ENCODE measurements at regions not wholly inside any gene's neighbourhood (a gene's known extent, or its start where the extent isn't known, plus 50 kb on each side); places are given as distances from the start of the nearest gene placed in this dataset.

GRCh38 chr2:16615687-16616615 is 49.7 kb downstream of the CYRIA start:
- no peak for DNase-seq (ENCODE audit: low read depth in 2 of 2)

- DNase-seq (ENCODE audit: low read depth in 2 of 2) = no peak
Observed at GRCh38 chr2:16615246-16615645, 50.4 kb downstream of the CYRIA start.

- no peak for DNase-seq (ENCODE audit: low read depth in 2 of 2)
Observed at GRCh38 chr2:16614314-16614860, 51.2 kb downstream of the CYRIA start.

DNA sequence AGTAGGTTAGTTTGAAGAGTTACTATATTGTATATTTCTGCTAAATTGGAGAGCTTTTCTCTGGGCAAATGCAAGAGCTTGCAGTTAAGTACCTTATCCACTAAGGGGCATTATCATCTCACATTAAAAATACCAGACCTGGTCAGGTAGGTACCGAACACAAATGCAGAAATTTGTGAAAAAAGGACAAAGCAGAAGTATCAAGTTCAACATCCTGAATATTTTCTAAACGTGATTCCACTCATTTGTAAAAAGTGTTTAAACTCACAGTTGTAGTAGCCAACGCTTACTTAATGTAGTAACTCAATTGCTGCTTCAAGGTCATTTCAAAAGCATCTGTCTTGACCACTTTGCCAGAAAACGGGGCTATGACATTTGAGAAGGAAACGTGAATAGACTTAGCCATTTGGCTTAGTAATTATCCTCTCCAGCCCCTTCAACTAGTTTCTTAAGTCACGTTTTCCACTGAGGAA is 52.1 kb downstream of the CYRIA start:
- no peak for DNase-seq (ENCODE audit: low read depth in 2 of 2)

DNA sequence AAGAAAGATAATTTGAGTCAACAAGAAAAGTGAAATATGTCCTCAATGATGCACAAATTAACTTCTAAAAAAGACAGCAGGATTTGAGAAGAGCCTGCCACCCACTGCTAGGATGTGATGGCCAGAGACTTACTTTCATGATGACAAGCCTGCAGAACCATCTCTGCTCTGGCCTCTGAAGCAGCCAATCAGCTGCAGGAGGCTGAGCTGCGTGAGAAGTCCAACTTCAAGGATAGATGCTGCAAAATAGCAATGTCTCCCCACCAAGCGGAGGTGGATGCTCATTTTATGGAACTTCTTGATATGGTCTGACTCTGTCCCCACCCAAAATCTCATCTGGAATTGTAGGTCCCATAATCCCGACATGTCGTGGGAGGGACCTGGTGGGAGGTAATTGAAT is 53.1 kb downstream of the CYRIA start:
- DNase-seq (ENCODE audit: low read depth in 2 of 2) = no peak

DNA sequence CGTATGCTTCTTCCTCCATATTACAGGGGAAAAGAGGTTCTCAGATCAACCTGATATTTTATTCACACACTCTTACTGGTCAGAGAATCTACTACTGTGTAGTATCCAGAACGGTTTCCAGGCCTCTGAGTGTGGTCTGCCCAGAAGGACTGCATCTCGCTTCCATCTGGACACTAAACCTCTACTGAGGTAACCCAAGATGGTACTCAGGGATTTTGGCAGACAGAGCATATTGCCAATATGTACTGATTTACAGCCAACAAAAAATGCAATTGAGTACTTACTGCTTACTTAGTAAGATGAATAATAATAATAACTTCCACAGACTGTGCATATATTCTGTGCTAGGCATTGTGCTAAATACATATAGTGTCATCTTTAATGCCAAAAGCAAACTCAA is 55.8 kb downstream of the CYRIA start:
- no peak for DNase-seq (ENCODE audit: low read depth in 2 of 2)

DNA sequence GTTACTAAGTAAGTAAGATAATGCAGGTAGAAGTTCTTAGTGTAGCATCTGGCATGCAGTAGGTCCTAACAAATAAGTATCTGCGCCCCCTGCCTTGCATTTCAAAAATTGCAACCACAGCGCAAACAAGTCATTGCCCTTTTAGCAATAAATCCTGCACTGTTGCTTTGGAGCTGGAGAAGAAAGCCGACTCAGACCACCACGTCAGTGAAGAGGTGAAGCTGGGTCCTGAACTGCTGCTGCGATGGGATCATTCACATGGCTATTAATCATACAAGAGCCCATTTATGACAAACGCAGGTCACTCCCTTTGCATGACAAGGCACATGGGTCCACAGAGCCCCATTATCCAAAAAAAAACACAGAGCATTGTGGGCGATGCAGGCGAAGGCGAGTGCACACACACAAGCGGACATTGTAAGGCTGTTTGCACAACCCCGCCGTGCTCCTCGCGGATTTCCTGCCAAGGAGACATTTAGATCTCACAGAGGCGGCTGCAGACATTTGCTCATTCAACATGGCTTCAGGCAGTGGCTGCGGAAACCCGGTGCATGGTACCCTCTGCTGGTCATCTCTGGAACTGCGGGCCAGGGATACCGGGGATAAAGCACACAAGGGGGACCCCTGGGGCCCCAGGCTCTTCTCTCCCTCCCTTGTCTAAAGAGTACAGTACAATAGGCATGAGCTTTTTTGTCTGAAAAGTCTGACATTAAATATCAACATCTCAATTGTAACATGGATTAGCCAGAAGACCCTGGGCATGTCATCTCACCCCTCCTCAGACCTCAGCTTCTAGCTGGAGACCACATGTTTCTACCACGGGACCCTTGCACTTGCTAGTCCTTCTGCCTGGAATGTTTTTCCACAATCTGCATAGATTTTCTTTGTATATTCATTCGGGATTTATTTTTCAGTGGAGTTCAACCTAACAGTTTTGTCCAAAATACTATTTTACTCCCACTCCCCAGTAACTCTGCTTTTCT is 56.7 kb downstream of the CYRIA start:
- DNase-seq (ENCODE audit: low read depth in 2 of 2) = peak; percentile 67 to 69

DNA sequence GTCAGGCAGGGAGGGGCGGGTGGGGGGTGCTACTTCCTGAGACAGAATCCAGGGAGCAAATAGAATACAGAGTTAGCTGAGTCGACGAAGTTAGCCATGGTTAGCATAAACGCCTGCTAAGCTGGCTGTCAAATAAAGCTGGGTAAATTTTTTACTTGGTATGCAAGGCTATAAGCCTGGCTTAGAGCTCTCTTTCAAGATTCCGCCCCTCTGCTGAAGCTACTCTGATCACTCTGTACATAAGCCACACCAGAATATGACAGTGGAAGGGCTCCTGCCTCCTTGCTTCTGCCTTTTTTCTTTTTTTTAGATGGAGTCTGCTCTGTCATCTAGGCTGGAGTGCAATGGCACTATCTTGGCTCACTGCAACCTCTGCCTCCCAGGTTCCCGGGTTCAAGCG is 58.3 kb downstream of the CYRIA start:
- no peak for DNase-seq (ENCODE audit: low read depth in 2 of 2)

DNA sequence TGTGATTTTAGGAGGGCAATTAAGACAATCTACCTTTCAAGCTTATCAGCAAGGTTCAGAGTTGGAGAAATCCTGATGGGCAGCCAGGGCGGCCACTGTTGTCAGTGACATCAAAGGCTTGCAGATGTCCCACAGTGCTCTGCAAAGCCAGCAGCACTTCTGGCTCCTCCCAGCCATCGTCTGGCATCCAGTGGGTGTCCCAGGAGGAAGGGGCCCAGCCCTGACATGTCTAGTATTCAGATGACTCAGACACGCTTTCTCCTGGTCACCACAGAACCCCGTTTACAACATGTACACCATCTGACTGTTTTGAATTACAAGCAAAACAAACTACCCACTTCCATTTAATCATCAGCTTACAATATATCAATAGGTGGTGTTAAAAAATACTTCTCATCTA is 61.4 kb downstream of the CYRIA start:
- no peak for DNase-seq (ENCODE audit: low read depth in 2 of 2)

- DNase-seq (ENCODE audit: low read depth in 2 of 2) = no peak
Observed at GRCh38 chr2:16591370-16591933, 74.2 kb downstream of the CYRIA start.

DNA sequence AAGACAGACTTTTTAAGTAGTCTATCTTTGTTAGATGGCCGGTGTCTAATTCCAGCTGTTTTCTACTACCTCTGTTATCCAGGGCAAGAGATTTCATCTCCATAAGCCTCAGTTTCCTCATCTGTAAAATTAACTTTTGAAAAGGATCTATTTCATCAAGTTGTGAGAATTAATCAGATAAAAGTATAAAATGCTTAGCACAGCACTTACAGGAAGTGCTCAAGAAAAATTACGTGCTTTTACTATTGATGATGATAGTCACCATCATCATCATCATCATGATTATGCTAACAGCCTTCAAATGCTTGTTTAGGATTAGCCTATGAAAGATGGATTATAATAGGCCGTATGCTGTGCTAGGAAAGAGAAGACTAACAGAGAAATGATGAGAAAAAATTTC is 76.2 kb downstream of the CYRIA start:
- DNase-seq (ENCODE audit: low read depth in 2 of 2) = no peak

- no peak for DNase-seq (ENCODE audit: low read depth in 2 of 2)
Observed at GRCh38 chr2:16588565-16588964, 77.1 kb downstream of the CYRIA start.

- no peak for DNase-seq (ENCODE audit: low read depth in 2 of 2)
Observed at GRCh38 chr2:16587601-16588000, 78.0 kb downstream of the CYRIA start.

DNA sequence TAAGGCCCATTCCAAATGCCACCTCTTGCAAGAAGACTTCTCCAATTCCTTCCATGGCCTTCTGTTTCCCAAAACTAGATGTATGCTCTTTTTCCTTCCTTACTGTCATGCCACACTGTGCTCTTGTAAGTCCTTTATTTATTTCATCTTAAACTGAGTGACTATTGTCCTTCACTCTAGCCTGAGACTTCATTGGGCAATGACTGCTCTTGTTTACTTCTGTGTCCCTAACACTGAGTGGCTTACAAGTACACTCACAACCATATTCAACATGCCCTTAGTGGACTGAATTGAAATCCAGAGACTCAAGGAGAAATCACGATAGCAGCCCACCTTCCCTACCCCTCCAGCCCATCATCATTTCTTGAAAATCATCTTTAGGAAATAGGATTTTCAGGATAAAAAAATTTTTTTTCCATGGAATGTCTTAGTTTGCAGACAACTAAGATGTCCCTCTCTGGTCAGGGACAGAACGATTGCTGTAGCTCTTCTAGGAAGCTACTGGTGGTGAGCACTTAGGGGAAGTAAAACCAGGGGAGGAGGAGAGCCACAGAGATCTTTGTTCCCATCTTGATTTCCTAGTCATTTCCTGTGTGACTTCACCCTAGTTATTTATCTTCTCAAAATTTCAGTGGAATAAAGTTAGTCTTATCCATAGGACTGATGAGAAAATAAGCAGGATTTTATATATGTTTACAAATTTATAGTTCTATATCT is 80.7 kb downstream of the CYRIA start:
- DNase-seq (ENCODE audit: low read depth in 2 of 2) = no peak

GRCh38 chr2:16584084-16584483 is 81.5 kb downstream of the CYRIA start:
- no peak for DNase-seq (ENCODE audit: low read depth in 2 of 2)

DNA sequence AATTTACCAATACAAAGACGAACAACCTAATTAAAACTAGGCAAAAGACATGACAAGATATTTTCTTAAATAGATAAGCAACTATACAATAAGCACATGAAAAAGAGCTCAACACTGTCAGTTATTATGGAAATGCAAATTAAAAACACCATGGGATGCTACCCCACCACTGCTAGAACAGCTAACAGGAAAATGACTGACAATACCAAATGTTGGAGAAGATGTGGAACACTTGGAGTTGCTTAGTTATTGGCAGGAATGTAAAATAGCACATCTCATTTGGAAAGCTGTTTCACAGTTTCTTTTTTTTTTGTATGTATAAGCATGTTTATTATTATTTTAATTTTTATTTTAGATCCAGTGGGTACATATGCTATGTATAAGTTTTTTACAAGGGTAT is 84.4 kb downstream of the CYRIA start:
- DNase-seq (ENCODE audit: low read depth in 2 of 2) = no peak

DNA sequence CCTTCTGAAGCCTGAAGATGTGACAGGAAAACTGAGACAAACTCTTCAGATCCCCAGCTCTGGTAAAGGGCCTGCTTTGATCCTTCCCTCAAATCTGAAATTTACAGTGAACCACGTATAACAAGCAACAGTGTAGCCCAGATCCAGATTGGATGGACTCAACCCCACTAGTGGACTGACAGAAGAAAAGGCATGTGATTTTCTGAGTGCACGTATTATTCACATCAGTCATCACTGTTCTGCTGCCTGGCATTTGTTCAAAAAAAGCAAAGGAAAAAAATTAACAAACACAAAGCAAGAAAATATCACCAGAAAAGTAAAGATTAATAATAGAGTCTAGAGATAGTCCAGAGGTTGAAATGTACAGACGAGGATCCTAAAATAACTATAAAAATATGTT is 87.6 kb downstream of the CYRIA start:
- no peak for DNase-seq (ENCODE audit: low read depth in 2 of 2)

DNA sequence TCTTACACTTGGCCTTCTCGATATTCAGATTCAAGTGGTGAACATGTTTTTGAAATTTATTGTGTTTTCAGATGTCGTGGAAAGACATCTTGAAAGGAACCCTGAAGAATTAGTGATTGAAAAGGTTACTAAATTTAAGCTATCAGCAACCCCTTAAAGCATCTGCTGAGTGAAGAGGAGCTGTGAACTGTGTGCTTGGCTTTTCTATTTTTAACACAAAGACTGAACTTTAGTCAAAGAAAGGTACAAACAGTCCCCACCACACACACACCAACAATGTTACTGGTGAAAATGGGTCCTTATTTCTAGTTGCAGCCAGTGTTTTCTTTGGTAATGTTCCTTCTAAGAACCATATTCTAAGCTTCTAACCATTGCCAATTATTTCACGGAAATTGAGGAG is 95.1 kb downstream of the CYRIA start:
- no peak for DNase-seq (ENCODE audit: low read depth in 2 of 2)

GRCh38 chr2:16568998-16569784 is 96.4 kb downstream of the CYRIA start:
- no peak for DNase-seq (ENCODE audit: low read depth in 2 of 2)

DNA sequence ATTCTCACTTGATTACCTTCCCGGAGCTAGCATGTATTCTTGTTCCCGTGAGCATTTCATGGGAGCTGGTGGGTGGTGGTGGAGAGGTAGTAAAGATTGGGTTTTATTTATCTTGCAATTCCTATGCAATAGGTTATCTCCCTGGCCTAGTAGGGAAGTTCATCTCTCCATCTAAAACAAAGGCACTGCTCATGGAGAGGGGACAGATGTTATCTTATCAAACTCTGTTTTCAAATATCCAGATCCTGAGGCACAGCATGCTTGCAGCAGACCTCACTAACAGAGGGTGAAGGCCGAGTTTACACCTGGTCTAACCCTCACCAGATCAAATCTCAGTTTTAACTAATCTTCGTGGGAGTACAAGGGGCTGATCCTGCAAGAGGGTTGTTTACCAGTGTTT is 98.9 kb downstream of the CYRIA start:
- DNase-seq (ENCODE audit: low read depth in 2 of 2) = no peak
